H9 (cell line): ENCODE measurements at regions not wholly inside any gene's neighbourhood (a gene's known extent, or its start where the extent isn't known, plus 50 kb on each side); places are given as distances from the start of the nearest gene placed in this dataset.

ENCODE experiments used
- DNase-seq: peaks from one replicate; pipeline ENCODE4 v3.0.0-alpha.2; 2017
- H2AFZ ChIP-seq: one replicate; pipeline ENCODE4 v1.6.1; 2013; ENCODE audit warnings: mild to moderate bottlenecking, low read length, control low read depth, moderate library complexity
- H2AK5ac ChIP-seq: 2 replicates; pipeline ENCODE4 v1.6.1; 2013; ENCODE audit warnings: low read length, control low read depth, mixed read lengths; ENCODE audit not compliant: insufficient read length
- H2BK120ac ChIP-seq: one replicate; pipeline ENCODE4 v1.6.1; 2013; ENCODE audit warnings: low read depth, mild to moderate bottlenecking, low read length, control low read depth, inconsistent platforms; ENCODE audit not compliant: poor library complexity, severe bottlenecking
- H2BK12ac ChIP-seq: 2 replicates; pipeline ENCODE4 v1.6.1; 2013; ENCODE audit warnings: low read length, control low read depth, mixed read lengths, low read depth; ENCODE audit not compliant: insufficient read length
- H2BK15ac ChIP-seq: 2 replicates; pipeline ENCODE4 v1.6.1; 2013; ENCODE audit warnings: low read depth, low read length, control low read depth
- H2BK20ac ChIP-seq: one replicate; pipeline ENCODE4 v1.6.1; 2013; ENCODE audit warnings: low read depth, mild to moderate bottlenecking, low read length, control low read depth, inconsistent platforms; ENCODE audit not compliant: poor library complexity, severe bottlenecking
- H2BK5ac ChIP-seq: 2 replicates; pipeline ENCODE4 v1.6.1; 2013; ENCODE audit warnings: low read length, control low read depth, mixed read lengths; ENCODE audit not compliant: insufficient read length
- H3K14ac ChIP-seq: 2 replicates; pipeline ENCODE4 v1.6.1; 2013; ENCODE audit warnings: low read length, control low read depth; ENCODE audit not compliant: insufficient read depth
- H3K18ac ChIP-seq: 2 replicates; pipeline ENCODE4 v1.6.1; 2013; ENCODE audit warnings: low read depth, mild to moderate bottlenecking, mixed read lengths, low read length, control low read depth; ENCODE audit not compliant: insufficient read length
- H3K23ac ChIP-seq: 2 replicates; pipeline ENCODE4 v1.6.1; 2013; ENCODE audit warnings: low read length, control low read depth, mixed read lengths, low read depth; ENCODE audit not compliant: insufficient read length
- H3K23me2 ChIP-seq: 2 replicates; pipeline ENCODE4 v1.6.1; 2013; ENCODE audit warnings: low read depth, mild to moderate bottlenecking, mixed read lengths, low read length, control low read depth; ENCODE audit not compliant: insufficient read length, poor library complexity, severe bottlenecking
- H3K27ac ChIP-seq: 2 replicates; pipeline ENCODE4 v1.5.1; 2013; ENCODE audit warnings: low read length, control low read depth, mixed read lengths, low read depth; ENCODE audit not compliant: insufficient read length
- H3K27me3 ChIP-seq: 2 replicates; pipeline ENCODE4 v1.6.1; 2013; ENCODE audit warnings: low read length, control low read depth, inconsistent platforms; ENCODE audit not compliant: insufficient read depth
- H3K4ac ChIP-seq: 2 replicates; pipeline ENCODE4 v1.6.1; 2013; ENCODE audit warnings: low read depth, mild to moderate bottlenecking, control low read depth, inconsistent platforms, low read length, moderate library complexity
- H3K4me1 ChIP-seq: 2 replicates; pipeline ENCODE4 v1.6.1; 2013; ENCODE audit warnings: low read length, control low read depth, inconsistent platforms; ENCODE audit not compliant: insufficient read depth
- H3K4me2 ChIP-seq: 2 replicates; pipeline ENCODE4 v1.6.1; 2013; ENCODE audit warnings: low read length, control low read depth, mixed read lengths; ENCODE audit not compliant: insufficient read length, insufficient read depth
- H3K56ac ChIP-seq: 2 replicates; pipeline ENCODE4 v1.6.1; 2013; ENCODE audit warnings: low read depth, mild to moderate bottlenecking, mixed read lengths, low read length, control low read depth; ENCODE audit not compliant: insufficient read length
- H3K79me1 ChIP-seq: 2 replicates; pipeline ENCODE4 v1.6.1; 2013; ENCODE audit warnings: low read depth, mild to moderate bottlenecking, moderate library complexity, low read length, control low read depth, inconsistent platforms; ENCODE audit not compliant: insufficient read depth, poor library complexity, severe bottlenecking
- H3K79me2 ChIP-seq: 2 replicates; pipeline ENCODE4 v1.6.1; 2013; ENCODE audit warnings: low read length, control low read depth, inconsistent platforms; ENCODE audit not compliant: insufficient read depth
- H3K9ac ChIP-seq: 2 replicates; pipeline ENCODE4 v1.6.1; 2013; ENCODE audit warnings: low read length, control low read depth, mixed read lengths; ENCODE audit not compliant: insufficient read length; ENCODE audit errors: extremely low read depth
- H3K9me3 ChIP-seq: one replicate; pipeline ENCODE4 v1.6.1; 2013; ENCODE audit warnings: low read depth, low read length, inconsistent platforms; ENCODE audit not compliant: control insufficient read depth
- H3T11ph ChIP-seq: one replicate; pipeline ENCODE4 v1.6.1; 2013; ENCODE audit warnings: mild to moderate bottlenecking, low read length, control low read depth, inconsistent platforms
- H4K20me1 ChIP-seq: one replicate; pipeline ENCODE4 v1.6.1; 2013; ENCODE audit not compliant: control insufficient read depth, insufficient read length, insufficient read depth
- H4K5ac ChIP-seq: 2 replicates; pipeline ENCODE4 v1.6.1; 2013; ENCODE audit warnings: low read depth, mild to moderate bottlenecking, mixed read lengths, low read length, control low read depth; ENCODE audit not compliant: insufficient read length
- H4K8ac ChIP-seq: replicated peaks from 2 replicates; pipeline ENCODE4 v1.6.1; 2013; ENCODE audit warnings: low read length, control low read depth, mixed read lengths, low read depth; ENCODE audit not compliant: insufficient read length
- H4K91ac ChIP-seq: 2 replicates; pipeline ENCODE4 v1.6.1; 2013; ENCODE audit warnings: low read depth, mild to moderate bottlenecking, moderate library complexity, mixed read lengths, low read length, control low read depth; ENCODE audit not compliant: insufficient read length
- H3K27ac Mint-ChIP-seq, 3 experiments: 2 replicates in 2 of 3; 3 replicates in 1 of 3; pipeline ENCODE4 v1.8.0; 2020 to 2021; ENCODE audit warnings: mixed read lengths in 3 of 3, mild to moderate bottlenecking in 1 of 3, moderate library complexity in 1 of 3
- H3K27me3 Mint-ChIP-seq: 2 replicates; pipeline ENCODE4 v1.8.0; 2021; ENCODE audit warnings: low read depth, mild to moderate bottlenecking, moderate library complexity, mixed read lengths
- H3K36me3 Mint-ChIP-seq, 3 experiments: 2 replicates in 2 of 3; 3 replicates in 1 of 3; pipeline ENCODE4 v1.8.0; 2020 to 2021; ENCODE audit warnings: low read depth in 3 of 3, mixed read lengths in 3 of 3; ENCODE audit not compliant: insufficient read depth in 1 of 3
- H3K4me1 Mint-ChIP-seq, 2 experiments: 2 replicates each; pipeline ENCODE4 v1.8.0; 2020; ENCODE audit warnings: mixed read lengths in 2 of 2
- H3K4me3 Mint-ChIP-seq, 2 experiments: 2 replicates in 1 of 2; 3 replicates in 1 of 2; pipeline ENCODE4 v1.8.0; 2020 to 2021; ENCODE audit warnings: mild to moderate bottlenecking in 2 of 2, mixed read lengths in 2 of 2, moderate library complexity in 1 of 2
- H3K9me3 Mint-ChIP-seq, 2 experiments: 2 replicates in 1 of 2; 3 replicates in 1 of 2; pipeline ENCODE4 v1.8.0; 2020; ENCODE audit warnings: mild to moderate bottlenecking in 2 of 2, mixed read lengths in 2 of 2, moderate library complexity in 1 of 2
- WGBS: extraction: QIAGEN DNeasy Blood & Tissue Kit; methylation state at CpG from one replicate; pipeline ENCODE4 v1.1.7; 2013; ENCODE audit warnings: missing lambda C conversion rate, low lambda C conversion rate, mixed read lengths; ENCODE audit not compliant: insufficient read length; ENCODE audit errors: extremely low coverage; 5-methylcytosine and 5-hydroxymethylcytosine counted together
- TF ChIP-seq, protein P1 (sequence below): fragments of 200-600 bp; sonication (generic); conservative IDR thresholded peaks from 3 replicates; pipeline ENCODE4 v1.8.0; 2021; ENCODE audit warnings: antibody characterized with exemption, mild to moderate bottlenecking

GRCh38 chr15:39118510-39118909 lies 462.4 kb upstream of the THBS1 start:
- WGBS = no CpG with 5 or more reads among the region's 2 CpGs
- no peaks in the 10 kb centered on the region for H3K23me2 ChIP-seq
- H2BK20ac ChIP-seq = no peak overlapping the region
- no peak overlapping the region for H4K8ac ChIP-seq
- no peak for DNase-seq
- H4K5ac ChIP-seq = no peak overlapping the region
- H3K4me2 ChIP-seq = no peak overlapping the region
- no peak overlapping the region for H3K56ac ChIP-seq
- H3K9me3 ChIP-seq = no peaks in the 10 kb centered on the region
- no peak overlapping the region for H3T11ph ChIP-seq
- no peak overlapping the region for H3K27ac Mint-ChIP-seq
- H3K36me3 Mint-ChIP-seq = peaks cover 0 to 15% (median 0%) of the 10 kb centered on the region in 3 experiments; a peak in 3 of 7 replicates
- no peaks in the 10 kb centered on the region for H4K20me1 ChIP-seq
- H3K4ac ChIP-seq = no peak overlapping the region
- H2AFZ ChIP-seq = no peak overlapping the region
- no peak overlapping the region for H3K18ac ChIP-seq
- H2AK5ac ChIP-seq = no peak overlapping the region
- H3K27me3 Mint-ChIP-seq = peaks cover 1% of the 10 kb centered on the region; the same call in 1 of the 2 replicates
- H3K9me3 Mint-ChIP-seq = peaks cover 10 to 12% of the 10 kb centered on the region in 2 experiments
- no peaks in the 10 kb centered on the region for H3K4me1 ChIP-seq
- no peak overlapping the region for H3K27ac ChIP-seq
- no peaks in the 10 kb centered on the region for H3K27me3 ChIP-seq
- H4K91ac ChIP-seq = no peak overlapping the region
- no peak overlapping the region for H3K14ac ChIP-seq
- no peak overlapping the region for H2BK5ac ChIP-seq
- no peak overlapping the region for H2BK12ac ChIP-seq
- no peak overlapping the region for H3K9ac ChIP-seq
- H3K23ac ChIP-seq = no peak overlapping the region
- H3K79me2 ChIP-seq = no peaks in the 10 kb centered on the region
- H3K4me3 Mint-ChIP-seq = no peak overlapping the region
- no peaks in the 10 kb centered on the region for H3K79me1 ChIP-seq
- no peak overlapping the region for H2BK120ac ChIP-seq
- no peak overlapping the region for H2BK15ac ChIP-seq
- TF ChIP-seq, protein P1, sequence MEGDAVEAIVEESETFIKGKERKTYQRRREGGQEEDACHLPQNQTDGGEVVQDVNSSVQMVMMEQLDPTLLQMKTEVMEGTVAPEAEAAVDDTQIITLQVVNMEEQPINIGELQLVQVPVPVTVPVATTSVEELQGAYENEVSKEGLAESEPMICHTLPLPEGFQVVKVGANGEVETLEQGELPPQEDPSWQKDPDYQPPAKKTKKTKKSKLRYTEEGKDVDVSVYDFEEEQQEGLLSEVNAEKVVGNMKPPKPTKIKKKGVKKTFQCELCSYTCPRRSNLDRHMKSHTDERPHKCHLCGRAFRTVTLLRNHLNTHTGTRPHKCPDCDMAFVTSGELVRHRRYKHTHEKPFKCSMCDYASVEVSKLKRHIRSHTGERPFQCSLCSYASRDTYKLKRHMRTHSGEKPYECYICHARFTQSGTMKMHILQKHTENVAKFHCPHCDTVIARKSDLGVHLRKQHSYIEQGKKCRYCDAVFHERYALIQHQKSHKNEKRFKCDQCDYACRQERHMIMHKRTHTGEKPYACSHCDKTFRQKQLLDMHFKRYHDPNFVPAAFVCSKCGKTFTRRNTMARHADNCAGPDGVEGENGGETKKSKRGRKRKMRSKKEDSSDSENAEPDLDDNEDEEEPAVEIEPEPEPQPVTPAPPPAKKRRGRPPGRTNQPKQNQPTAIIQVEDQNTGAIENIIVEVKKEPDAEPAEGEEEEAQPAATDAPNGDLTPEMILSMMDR = no peak
- no peaks in the 10 kb centered on the region for H3K4me1 Mint-ChIP-seq
